Lung (tissue), 11 donors: ENCODE measurements at regions not wholly inside any gene's neighbourhood (a gene's known extent, or its start where the extent isn't known, plus 50 kb on each side); places are given as distances from the start of the nearest gene placed in this dataset.

ENCODE experiments used
- ATAC-seq: fragments of 200-7000 bp; cut with Tn5 transposase; one replicate; pipeline ENCODE4 v1.9.1; 2020; ENCODE audit warnings: moderate number of reproducible peaks; ENCODE audit not compliant: insufficient read depth, low FRiP score
- DNase-seq, 3 donors: peaks; one replicate each; pipeline ENCODE4 v3.0.0-alpha.2; 2013 to 2017
- H3K27ac ChIP-seq, 2 donors: one replicate each; pipeline ENCODE4 v1.5.1; 2013; ENCODE audit warnings: mild to moderate bottlenecking in 2 of 2, moderate library complexity in 2 of 2, control low read depth in 1 of 2, inconsistent platforms in 1 of 2, low read depth in 1 of 2, low read length in 1 of 2
- H3K27me3 ChIP-seq, 3 donors: one replicate each; pipeline ENCODE4 v1.5.1; 2013; ENCODE audit warnings: low read length in 2 of 3; ENCODE audit not compliant: control insufficient read depth in 3 of 3, insufficient read depth in 3 of 3
- H3K36me3 ChIP-seq, 4 donors: one replicate each; pipeline ENCODE4 v1.5.1; 2013; ENCODE audit warnings: low read length in 4 of 4, mild to moderate bottlenecking in 1 of 4, moderate library complexity in 1 of 4; ENCODE audit not compliant: control insufficient read depth in 4 of 4, insufficient read depth in 4 of 4
- H3K4me1 ChIP-seq, 5 donors: one replicate each; pipeline ENCODE4 v1.5.1; 2013; ENCODE audit warnings: low read length in 5 of 5, mild to moderate bottlenecking in 2 of 5, moderate library complexity in 1 of 5; ENCODE audit not compliant: control insufficient read depth in 5 of 5, insufficient read depth in 5 of 5
- H3K4me3 ChIP-seq: one replicate; pipeline ENCODE4 v1.5.1; 2013; ENCODE audit warnings: mild to moderate bottlenecking, control low read depth, moderate library complexity
- H3K9ac ChIP-seq, 2 donors: one replicate each; pipeline ENCODE4 v1.5.1; 2013; ENCODE audit warnings: low read length in 2 of 2, control low read depth in 1 of 2; ENCODE audit not compliant: insufficient read depth in 1 of 2
- H3K9me3 ChIP-seq, 4 donors: one replicate each; pipeline ENCODE4 v1.5.1; 2013; ENCODE audit warnings: low read length in 3 of 4, mild to moderate bottlenecking in 1 of 4, moderate library complexity in 1 of 4; ENCODE audit not compliant: control insufficient read depth in 4 of 4, insufficient read depth in 3 of 4
- WGBS, 2 donors: extraction: QIAGEN DNeasy Blood & Tissue Kit; methylation state at CpG; one replicate each; pipeline ENCODE4 v1.1.7; 2013; 5-methylcytosine and 5-hydroxymethylcytosine counted together
- TF ChIP-seq, protein P1 (sequence below): IDR thresholded peaks from 2 replicates; pipeline ENCODE4 v1.5.1; 2012; ENCODE audit warnings: mild to moderate bottlenecking; ENCODE audit errors: control extremely low read depth, extremely low read depth
- donor health status: control.
- donor health status: control.
- donor health status: Bipolar disorder and iron deficiency.
- donor health status: healthy.
- donor health status: DM: yes; HTN: yes; CAD: no.

DNA sequence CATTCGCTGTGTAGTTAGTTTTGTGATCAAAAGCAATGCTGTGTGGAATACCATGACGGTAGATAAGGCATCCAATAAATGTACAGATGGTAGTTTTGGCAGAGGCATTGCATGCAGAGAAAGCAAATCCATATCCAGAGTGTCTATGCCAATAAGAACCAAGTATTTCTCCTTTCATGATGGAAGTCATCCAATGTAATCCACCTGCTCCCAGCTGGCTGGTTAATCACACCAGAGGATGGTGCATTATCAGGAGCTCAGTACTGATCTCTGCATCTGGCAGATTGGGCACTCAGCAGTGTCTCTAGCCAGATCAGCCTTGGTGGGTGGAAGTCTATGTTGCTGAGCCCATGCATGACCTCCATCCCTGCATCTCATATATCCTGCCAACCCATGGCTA lies 677.7 kb upstream of the NECTIN3 start:
- DNase-seq, result no peak
- no peaks in the 10 kb centered on the region for H3K36me3 ChIP-seq
- TF ChIP-seq, protein P1, sequence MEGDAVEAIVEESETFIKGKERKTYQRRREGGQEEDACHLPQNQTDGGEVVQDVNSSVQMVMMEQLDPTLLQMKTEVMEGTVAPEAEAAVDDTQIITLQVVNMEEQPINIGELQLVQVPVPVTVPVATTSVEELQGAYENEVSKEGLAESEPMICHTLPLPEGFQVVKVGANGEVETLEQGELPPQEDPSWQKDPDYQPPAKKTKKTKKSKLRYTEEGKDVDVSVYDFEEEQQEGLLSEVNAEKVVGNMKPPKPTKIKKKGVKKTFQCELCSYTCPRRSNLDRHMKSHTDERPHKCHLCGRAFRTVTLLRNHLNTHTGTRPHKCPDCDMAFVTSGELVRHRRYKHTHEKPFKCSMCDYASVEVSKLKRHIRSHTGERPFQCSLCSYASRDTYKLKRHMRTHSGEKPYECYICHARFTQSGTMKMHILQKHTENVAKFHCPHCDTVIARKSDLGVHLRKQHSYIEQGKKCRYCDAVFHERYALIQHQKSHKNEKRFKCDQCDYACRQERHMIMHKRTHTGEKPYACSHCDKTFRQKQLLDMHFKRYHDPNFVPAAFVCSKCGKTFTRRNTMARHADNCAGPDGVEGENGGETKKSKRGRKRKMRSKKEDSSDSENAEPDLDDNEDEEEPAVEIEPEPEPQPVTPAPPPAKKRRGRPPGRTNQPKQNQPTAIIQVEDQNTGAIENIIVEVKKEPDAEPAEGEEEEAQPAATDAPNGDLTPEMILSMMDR, result no peak
- no peak overlapping the region for H3K4me3 ChIP-seq
- no peak for ATAC-seq
- WGBS, 2 donors, result 46 to 63% methylated on average over 2 of the region's 2 CpGs
- H3K27ac ChIP-seq, result no peak overlapping the region
- H3K4me1 ChIP-seq, result no peaks in the 10 kb centered on the region
- H3K9ac ChIP-seq, result no peak overlapping the region
- no peaks in the 10 kb centered on the region for H3K27me3 ChIP-seq
- no peaks in the 10 kb centered on the region for H3K9me3 ChIP-seq

DNA sequence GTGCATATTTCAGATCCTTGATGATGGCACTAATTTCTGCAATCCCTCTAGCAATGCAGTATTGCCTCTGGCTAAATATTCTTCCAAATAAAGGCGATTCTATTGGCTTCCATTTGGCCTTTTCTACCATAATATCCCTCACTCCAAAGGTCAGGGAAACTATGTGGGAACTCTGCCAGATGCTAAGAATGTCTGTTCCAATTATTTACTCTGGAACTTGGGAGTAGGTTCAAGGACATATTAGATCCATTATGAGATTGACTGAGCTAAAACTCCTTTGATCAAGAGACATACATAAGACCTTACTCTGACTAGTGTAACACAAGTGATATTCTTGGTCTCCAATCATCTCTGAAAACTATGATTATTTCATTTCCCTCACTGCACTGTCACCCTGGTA lies 674.5 kb upstream of the NECTIN3 start:
- no peaks in the 10 kb centered on the region for H3K4me1 ChIP-seq
- H3K9me3 ChIP-seq, result peaks cover 0 to 3% (median 0%) of the 10 kb centered on the region in 4 donors
- TF ChIP-seq, protein P1, result no peak
- H3K36me3 ChIP-seq, result no peaks in the 10 kb centered on the region
- DNase-seq, result no peak
- no peak for ATAC-seq
- no peaks in the 10 kb centered on the region for H3K27me3 ChIP-seq
- no peak overlapping the region for H3K4me3 ChIP-seq
- no peak overlapping the region for H3K9ac ChIP-seq
- no peak overlapping the region for H3K27ac ChIP-seq
- 39 to 57% methylated on average over 1 of the region's 1 CpG for WGBS, 2 donors

DNA sequence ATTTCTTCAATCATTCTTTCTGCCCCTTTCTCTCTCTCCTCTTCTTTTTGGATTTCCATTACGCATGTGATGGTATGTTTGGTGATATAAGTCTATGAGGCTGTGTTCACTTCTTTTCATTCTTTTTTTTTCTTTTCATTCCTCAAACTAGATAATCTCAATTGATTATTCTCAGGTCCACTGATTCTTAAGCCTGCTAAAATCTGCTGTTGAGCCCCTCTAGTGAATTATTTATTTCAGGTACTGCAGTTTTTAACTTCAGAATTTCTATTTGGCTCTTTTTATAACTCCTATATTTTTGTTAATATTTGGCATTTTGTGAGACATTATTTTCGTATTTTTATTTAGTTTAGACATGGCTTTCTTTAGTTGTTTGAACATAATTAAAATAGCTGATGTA lies 671.3 kb upstream of the NECTIN3 start:
- whole genome bisulfite sequencing, 2 donors, result 82 to 85% methylated on average over 2 of the region's 2 CpGs
- Histone ChIP-seq H3K9ac (no peak overlapping the region), H3K27me3 (no peaks in the 10 kb centered on the region), H3K36me3 (no peaks in the 10 kb centered on the region), H3K9me3 (peaks cover 0 to 3% (median 0%) of the 10 kb centered on the region in 4 donors), H3K4me1 (no peaks in the 10 kb centered on the region), H3K27ac (no peak overlapping the region), H3K4me3 (no peak overlapping the region)
- TF ChIP-seq, protein P1, result no peak
- DNase-seq (no peak), ATAC-seq (no peak)

DNA sequence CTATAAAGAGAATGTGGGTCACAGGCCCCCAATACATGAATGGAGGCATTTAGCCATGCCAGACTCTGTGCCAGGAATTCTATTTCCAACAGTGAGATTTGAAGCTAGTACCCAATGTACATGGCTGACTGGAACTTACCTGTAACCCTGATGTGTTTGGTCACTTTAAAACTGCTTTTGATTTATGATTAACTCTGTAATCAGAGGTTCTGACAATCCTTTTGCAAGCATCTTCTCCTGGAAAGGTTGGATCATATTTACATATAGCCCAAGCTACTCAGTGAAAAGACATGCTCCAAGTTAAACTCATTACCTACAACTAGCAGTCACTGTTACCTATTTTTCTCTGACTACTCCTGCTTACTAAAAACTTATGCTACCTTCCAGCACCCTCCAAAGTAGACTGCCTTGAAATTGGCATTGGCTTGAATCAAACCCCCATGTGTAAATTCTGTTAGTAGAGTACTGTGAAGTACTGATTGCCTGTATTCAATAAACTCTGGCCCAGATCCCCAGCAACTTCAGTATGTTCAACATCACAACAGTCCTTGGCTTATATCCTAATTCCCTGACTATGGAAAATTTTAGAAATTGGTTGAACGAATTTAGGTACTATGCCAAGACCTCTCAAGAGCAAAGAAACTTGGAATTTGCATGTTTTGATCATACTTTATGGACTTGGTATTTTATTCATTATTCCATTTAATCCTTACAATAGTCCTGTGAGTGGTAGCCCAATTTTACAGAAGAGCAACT lies 665.6 kb upstream of the NECTIN3 start:
- no peak overlapping the region for H3K9ac ChIP-seq
- ATAC-seq, result no peak
- H3K27ac ChIP-seq, result no peak overlapping the region
- no peaks in the 10 kb centered on the region for H3K4me1 ChIP-seq
- no peaks in the 10 kb centered on the region for H3K36me3 ChIP-seq
- 69 to 71% methylated on average over 1 of the region's 1 CpG for WGBS, 2 donors
- no peak overlapping the region for H3K4me3 ChIP-seq
- TF ChIP-seq, protein P1, result no peak
- H3K27me3 ChIP-seq, result no peaks in the 10 kb centered on the region
- DNase-seq, result no peak
- no peaks in the 10 kb centered on the region for H3K9me3 ChIP-seq
